Left colon (tissue), 2 donors: ENCODE measurements at regions not wholly inside any gene's neighbourhood (a gene's known extent, or its start where the extent isn't known, plus 50 kb on each side); places are given as distances from the start of the nearest gene placed in this dataset.
"Not testable (repeated sequence)": the region's sequence is repeated elsewhere in the genome, so short reads cannot be mapped to it uniquely, and the experiment has no call there.

ENCODE experiments used
- ATAC-seq: fragments of 200-7000 bp; cut with Tn5 transposase; one replicate; pipeline ENCODE4 v1.9.1; 2020; ENCODE audit warnings: mild to moderate bottlenecking, moderate library complexity
- DNase-seq, 2 donors: peaks; one replicate each; pipeline ENCODE4 v3.0.0-alpha.2; 2020
- intact Hi-C, 2 donors: fragments of 100-400 bp; cut with DNase I in 1 of 2; cut with micrococcal nuclease in 1 of 2; formaldehyde crosslinking; loops; one replicate each; pipeline versions ENCODE4 v1.11.2 to v1.14.0; 2022; cut with DNase I, micrococcal nuclease
- donor health status: DM: no; HTN: no; CAD: no.
- donor health status: DM: yes; HTN: yes; CAD: no.

DNA sequence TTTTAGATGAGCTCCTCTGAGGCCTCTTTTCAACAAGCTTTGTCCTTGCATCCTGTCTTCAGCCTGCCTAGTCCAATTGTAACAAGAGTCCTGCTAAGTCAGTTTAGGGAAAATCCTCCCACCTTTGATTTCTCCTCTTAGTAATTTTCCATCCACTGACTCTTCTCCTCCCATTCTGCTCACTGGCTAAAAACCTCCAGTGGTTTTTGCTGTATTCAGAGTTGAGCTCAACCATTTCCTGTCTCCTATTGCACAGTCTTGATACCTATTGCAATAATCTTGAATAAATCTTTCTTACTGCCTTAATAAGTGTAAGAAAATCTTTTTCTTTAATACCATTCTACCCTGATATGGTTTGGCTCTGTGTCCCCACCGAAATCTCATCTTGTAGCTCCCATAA lies 117.8 kb upstream of the ENPP6 start:
- no peak for ATAC-seq
- no peak for DNase-seq
- intact Hi-C loops = no loop called here

- intact Hi-C loops, DNase-seq, ATAC-seq: not testable (repeated sequence)
Measured at GRCh38 chr4:184333446-184333845, 115.8 kb upstream of the ENPP6 start.

- intact Hi-C loops = no loop called here
- ATAC-seq (peak; percentile 77), DNase-seq (peak; percentile 47 to 75)
Measured at GRCh38 chr4:184331268-184331995, 113.8 kb upstream of the ENPP6 start.

GRCh38 chr4:184330517-184331094 lies 112.9 kb upstream of the ENPP6 start:
- ATAC-seq, DNase-seq, intact Hi-C loops: not testable (repeated sequence)

DNA sequence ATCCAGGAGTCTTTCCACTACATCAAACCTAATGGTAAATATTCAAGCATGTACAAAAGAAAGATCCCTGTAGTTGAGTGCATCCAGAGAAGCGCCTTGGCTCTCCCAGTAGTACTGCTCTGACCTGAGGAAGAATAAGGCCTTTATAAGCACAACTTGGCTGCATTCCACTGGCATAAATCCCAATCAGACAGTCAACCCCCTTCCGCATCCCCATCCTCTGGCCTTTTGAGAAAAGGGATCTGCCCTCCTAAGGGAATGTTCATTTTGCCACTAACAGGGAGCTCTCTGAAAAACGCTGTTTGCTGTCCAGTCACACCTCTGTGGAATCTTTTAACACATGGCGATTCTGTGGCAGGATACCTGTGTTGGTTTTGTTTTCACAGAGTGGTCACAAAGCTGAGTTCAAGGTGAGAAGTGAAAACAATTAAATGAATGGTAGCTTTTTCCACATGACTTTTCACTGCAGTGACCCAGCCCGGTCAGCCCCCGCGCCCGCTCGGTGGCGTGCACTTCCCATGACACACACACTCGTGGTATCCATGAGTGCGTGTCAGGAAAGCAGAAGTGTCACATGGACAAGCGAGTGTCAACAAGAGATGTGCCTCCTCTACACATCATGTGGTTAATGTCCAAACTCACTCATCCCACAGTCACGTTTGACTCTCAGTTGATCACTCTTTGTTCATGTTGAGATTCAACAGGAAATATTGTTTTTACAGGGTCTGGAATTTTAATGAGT lies 112.2 kb upstream of the ENPP6 start:
- ATAC-seq (peak; percentile 11), DNase-seq (no peak)
- intact Hi-C loops = no loop called here

DNA sequence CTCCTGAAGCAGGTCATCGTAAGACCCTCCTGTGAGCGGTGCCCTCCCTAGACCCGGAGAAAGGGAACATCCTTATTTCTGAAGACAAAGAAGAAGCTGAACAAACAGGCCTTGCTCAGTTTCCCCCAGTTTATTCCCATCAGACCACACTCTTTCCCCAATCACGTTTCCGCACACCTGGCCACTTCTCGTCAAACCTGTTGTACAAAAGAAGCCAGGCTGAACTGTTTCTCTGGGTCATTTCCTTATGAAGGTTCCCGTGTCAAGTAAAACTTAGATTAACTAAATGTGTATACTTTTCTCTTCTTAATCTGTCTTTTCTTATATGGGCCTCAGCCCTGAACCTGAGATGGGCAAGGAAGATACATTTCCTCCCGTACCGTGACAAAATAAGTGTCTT lies 111.6 kb upstream of the ENPP6 start:
- DNase-seq (no peak), ATAC-seq (peak; percentile 67)
- intact Hi-C loops = no loop called here

GRCh38 chr4:184328022-184328736 lies 110.5 kb upstream of the ENPP6 start:
- intact Hi-C loops = no loop called here
- no peak for DNase-seq
- ATAC-seq = no peak

GRCh38 chr4:184324939-184325477 lies 107.3 kb upstream of the ENPP6 start:
- ATAC-seq = no peak
- intact Hi-C loops = no loop called here

DNA sequence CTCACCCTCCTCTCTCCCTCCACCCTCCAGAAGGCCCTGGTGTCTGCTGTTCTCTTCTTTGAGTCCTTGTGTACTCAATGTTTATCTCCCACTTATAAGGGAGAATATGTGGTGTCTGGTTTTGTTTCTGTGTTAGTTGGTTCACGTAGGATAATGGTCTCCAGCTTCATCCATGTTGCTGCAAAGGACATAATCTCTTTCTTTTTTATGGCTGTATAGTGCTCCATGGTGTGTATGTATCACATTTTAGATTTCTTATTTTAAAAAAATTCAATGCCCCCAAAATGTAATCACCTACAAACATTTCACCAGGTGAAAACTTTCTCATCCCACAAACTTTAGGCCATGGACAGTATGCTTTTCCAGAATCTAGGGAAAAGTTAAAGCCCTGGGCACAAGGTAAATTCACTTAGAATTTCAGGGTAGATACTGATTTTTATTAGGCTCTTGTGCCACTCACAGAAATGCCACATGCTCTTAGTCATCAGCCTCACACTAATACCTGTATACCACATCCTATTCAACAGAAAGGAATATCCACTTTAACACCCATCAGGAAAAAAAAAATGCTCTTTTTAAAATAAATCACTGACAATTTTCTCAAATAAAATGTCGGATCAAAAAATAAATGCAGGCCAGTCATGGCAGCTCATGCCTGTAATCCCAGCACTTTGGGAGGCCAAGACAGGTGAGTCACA lies 104.8 kb upstream of the ENPP6 start:
- intact Hi-C loops = no loop called here
- DNase-seq = no peak

More at GRCh38 chr4:184324939-184325477, 107.3 kb upstream of the ENPP6 start:
- DNase-seq = no peak

DNA sequence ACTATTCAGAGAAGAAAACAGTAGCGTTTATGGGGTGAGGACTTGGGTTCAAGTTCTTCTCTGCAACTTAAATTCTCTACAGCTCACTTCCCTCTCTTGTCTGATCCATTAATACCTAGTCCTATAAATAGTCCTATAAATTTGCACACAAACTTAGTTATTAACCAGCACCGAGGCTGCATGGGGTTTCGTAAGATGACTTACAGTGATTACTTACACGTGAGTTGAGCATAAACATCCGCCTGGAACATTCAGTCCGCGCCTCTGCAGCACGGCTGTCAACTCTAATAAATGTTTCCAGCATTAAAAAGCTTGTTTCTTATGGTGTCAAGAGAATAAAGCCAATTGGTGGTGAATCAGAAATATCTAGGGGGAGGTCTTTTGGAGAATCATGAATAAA lies 103.0 kb upstream of the ENPP6 start:
- no peak for ATAC-seq
- intact Hi-C loops = no loop called here
- DNase-seq = peak in 1 of 2 donors; percentile 43

More for the DNA sequence above, 104.8 kb upstream of the ENPP6 start:
- ATAC-seq = no peak

GRCh38 chr4:184318852-184319251 lies 101.2 kb upstream of the ENPP6 start:
- DNase-seq (no peak), ATAC-seq (no peak)
- intact Hi-C loops = no loop called here

- intact Hi-C loops = no loop called here
- DNase-seq (no peak), ATAC-seq (no peak)
Measured at GRCh38 chr4:184317234-184317918, 99.7 kb upstream of the ENPP6 start.

DNA sequence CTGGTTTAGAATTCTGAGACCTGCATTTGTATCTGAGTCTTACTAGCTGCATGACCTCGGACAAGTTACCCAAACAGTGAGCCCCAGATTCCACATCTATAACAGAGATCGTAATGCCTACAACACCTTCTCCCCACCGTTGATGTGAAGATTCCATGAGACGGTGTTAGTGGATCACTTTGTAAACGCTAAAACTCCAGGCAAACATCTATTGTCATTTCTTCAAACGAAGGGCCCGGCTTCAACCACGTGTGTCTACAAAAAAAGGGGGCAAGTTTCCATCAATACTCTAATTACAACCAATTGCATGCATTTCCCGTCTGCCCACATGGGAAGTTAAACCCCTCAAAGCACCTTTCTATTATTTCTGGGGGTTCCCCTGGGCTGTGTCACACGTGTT lies 99.1 kb upstream of the ENPP6 start:
- no peak for DNase-seq
- intact Hi-C loops = no loop called here
- no peak for ATAC-seq

- intact Hi-C loops = no loop called here
- DNase-seq (no peak), ATAC-seq (no peak)
Measured at GRCh38 chr4:184315675-184316359, 98.1 kb upstream of the ENPP6 start.

GRCh38 chr4:184313702-184314659 lies 96.3 kb upstream of the ENPP6 start:
- intact Hi-C loops = no loop called here

GRCh38 chr4:184313058-184313581 lies 95.4 kb upstream of the ENPP6 start:
- intact Hi-C loops = no loop called here
- DNase-seq = no peak
- no peak for ATAC-seq

More at GRCh38 chr4:184313702-184314659, 96.3 kb upstream of the ENPP6 start:
- DNase-seq (no peak), ATAC-seq (no peak)
